ENCODE measurements at regions not wholly inside any gene's neighbourhood (a gene's known extent, or its start where the extent isn't known, plus 50 kb on each side); places are given as distances from the start of the nearest gene placed in this dataset.

DNA sequence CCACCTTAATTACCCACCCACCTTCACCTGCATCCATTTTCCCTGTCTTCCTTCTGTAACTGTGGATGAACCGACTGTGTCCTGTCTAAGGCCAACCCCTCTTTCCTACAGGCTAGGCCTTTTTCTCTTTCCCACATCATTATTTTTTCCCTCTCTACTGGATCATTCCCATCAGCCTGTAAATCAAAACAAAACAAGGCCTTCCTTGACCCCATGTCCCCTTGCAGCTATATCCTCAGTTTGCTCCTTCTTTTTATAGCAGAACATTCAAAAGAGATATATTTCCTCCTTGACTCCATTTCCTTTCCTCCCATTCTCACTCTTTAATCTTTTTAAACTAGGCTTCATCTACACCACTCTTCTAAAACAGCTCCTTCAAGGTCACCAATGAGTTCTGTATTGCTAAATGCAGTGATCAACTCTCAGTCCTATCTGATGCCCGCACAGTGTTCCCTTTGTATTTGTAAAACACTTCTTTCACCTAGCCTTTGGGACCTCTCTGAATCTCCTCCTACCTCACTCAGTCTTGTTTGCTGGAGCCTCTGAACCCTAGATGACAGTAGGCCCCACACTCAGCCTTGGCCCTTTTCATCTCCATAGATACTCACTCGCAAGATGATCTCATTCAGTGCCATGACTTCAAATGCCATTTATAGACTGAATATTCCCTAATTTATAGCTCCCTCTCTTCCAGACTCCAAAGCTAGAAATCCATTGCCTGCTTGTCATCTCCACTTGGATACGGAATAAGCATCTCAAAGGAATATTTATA is 55.7 kb downstream of the CXCR4 start:
- no peak for DNase-seq (ENCODE audit: low read depth in 3 of 3)

DNA sequence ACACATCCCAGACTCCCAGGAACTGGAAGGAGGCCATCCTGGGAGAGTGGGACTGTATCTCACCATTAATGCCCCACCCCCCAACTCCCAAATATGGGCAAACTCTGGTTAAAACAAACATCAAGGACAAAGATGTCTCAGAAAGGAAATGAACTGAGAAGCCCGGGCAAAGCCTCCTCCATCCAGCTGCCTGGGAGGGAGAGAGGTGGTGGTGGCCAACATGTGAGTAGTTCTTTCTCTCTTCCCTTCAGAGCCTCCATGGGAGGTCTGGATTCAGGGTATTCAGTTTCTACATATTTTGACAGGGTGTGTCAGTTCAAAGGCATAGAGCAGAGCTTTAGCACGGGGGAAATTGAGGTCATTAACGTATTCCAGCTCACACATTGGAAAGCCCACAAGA is 57.5 kb downstream of the CXCR4 start:
- DNase-seq (ENCODE audit: low read depth in 3 of 3) = no peak

DNA sequence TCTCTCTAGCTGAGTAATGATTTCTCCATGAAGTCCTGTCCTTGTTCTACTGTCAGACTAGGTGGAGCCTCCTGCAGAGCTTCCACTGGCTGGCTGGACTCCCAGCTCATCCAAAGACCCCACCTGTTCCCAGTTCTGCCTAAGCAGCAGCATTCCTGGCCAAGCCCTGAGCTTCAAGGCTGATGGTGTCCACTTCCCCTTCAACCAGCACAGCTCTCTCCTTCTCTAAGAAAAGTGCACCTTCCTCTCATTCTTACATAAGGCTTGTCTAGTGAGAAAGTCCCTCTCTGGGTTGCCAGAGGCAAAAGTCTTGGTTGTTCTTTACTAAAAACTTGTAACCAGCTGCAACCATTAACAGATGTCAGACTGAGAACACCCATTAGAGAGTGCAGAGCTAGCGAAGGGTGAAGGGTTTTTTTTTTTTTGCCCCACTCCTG is 58.9 kb downstream of the CXCR4 start:
- DNase-seq (ENCODE audit: low read depth in 3 of 3) = no peak

DNA sequence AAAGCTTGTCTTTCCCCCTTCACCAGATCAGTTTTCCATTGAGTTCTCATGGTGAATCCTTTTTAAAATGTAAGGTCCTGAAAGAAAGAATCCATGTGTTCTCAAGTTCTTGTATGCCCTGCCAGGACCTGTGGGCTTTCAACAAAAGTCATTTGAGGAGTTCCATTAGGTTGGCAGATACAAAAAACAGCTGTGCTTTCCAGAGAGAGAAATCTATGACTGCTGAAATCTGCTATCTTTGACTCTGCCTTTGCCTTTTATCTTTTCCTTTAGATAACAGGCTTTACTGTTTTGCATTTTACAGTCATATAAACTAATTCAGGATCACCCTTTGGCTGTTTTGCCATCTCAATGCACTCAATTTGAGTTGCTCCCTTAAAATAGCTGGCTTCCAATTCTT is 59.7 kb downstream of the CXCR4 start:
- DNase-seq (ENCODE audit: low read depth in 3 of 3) = no peak

DNA sequence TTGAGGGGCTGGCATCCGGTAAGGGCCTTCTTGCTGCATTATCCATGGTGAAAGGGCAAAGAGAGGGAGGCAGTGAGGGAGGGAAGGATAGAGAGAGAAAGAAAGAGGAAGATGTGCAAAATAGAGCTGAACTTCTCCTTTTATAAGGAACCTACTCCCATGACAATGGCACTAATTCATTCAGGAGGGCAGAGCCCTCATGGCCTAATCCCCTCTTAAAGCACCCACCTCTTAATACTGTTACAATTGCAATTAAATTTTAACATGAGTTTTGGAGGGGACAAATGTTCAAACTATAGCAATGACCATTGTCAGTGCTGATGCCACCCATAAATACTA is 60.2 kb downstream of the CXCR4 start:
- no peak for DNase-seq (ENCODE audit: low read depth in 3 of 3)

DNA sequence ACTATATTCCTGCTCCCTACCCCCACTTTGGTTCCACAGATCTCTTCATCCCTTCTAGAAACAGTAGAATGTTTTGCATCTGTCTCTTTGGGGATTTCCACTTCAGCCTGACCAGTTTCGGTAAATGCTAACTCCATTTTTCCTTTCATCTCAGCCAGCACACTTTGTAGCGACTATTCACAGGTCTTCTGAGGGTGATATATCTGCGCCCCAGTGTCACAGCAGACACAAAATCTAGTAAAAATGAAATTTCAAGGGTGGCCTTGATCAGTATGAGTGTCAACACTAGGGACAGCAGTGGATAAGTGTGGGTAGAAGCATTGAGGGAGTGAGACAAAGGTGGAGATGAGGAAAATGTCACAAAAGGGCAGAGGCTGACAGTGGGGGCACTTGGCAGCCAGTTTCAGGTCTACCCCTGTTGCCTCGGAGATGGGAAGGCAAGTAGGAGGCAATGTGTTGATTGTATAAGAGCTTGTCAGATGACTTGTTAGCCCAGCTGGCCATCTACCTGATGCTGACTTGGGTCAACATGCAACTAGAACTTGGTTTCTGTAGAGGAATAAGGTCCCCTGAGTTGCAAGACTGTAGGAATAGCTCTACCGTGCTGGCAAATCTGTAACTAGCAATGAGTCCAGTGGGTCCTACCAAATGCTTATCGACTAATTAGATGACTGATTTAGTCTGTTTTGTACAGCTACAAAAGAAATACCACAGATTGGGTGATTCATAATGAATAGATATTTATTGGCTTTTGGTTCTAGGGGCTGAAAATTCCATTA is 60.7 kb downstream of the CXCR4 start:
- peak; percentile 9 to 31 (median 27) for DNase-seq (ENCODE audit: low read depth in 3 of 3)

DNA sequence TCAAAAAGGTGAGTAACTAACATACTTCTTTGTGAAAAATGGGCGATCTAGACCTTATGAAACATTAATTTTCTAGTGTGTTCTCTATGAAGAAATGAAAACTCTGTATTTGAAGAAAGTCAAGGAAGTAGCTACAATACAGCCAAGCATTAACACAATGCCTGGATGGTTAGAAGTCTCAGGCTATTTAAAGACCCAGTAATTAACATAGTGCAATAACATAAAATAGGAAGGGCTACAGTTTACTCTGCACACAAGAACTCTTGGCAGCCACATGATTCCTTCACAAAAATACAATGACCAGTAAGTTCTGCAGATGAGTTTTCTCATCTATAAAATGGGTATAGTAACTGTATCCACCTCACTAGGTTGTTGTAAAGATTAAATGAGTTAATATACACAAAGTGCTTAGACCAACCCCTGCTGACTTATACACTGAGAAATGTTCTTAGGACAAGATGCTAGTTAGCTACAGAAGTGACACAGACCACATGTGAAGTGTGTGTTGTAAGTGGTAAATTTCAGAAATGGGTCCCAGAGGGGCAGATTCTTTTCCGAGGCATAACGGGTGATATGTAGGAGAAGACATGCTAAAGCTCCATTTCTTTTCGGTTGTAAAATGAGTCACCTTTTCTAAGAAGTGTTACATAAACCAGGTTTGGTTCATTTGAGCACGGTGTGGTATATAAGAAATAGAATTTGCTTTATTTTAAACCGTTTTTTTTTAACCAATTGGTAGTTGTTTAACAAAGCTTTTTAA is 61.8 kb downstream of the CXCR4 start:
- no peak for DNase-seq (ENCODE audit: low read depth in 3 of 3)

DNA sequence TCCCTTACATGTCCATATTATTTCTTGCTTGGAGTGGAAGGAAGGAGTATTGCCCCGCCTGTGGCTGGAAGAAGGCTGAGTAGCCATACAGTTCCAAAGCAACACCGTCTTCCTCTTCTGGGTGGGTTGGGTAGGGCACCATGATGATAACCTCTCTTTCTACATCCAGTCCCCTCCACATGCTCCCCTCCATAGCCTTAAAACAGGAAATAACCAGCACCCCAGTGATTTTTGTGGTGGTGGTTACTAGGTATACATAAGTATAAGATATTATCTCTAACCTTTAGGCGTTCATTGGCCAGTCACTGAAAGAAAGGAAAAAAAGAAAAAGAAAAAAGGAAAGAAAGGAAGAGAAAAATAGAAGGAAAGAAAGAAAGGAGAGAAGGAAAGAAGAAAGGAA is 63.1 kb downstream of the CXCR4 start:
- no peak for DNase-seq (ENCODE audit: low read depth in 3 of 3)

DNA sequence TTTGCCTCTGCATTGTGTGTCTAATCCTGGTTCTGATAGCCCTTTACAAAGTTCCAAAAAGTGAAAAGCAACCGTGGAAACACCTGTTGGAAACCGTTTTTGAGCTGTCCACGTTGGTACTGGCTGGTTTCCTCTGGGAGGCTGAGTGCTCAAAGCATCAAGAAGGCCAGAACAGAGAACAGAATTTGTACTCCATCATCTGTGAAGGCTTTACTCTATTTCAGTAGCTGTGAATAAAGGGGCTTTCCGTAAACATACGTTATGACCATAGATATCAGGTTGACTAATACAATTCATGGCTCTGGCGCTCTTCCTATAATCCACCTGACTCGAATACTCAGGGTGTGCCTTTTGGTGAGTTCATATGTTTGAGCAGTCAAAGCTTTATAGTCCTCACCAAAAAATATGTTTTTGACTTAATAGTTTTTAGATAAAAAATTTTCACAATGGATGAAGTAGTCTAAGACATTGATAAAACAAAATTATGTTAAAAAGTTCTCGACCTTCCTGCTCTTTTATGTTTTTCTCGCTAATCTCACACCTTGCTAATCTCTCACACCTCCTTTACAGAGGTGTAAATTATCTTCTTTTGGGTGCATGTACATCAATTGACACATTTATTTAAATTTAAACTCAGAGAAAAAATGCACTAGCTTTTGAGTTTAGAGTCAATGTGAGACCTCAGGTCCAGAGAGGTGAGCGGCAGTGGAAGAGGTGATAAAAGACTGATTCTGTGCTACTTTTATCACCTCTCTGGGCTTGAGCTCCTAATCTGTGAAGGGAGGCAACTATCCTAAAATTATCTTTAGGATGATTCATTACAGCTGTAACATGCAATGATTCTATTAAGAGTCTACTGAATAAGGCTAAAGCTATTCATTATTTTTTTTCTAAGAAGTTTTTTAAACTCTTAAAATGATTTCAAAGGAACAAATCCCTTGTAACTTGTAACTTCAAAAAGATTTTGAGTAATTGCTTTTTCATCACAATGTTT is 65.3 kb downstream of the CXCR4 start:
- no peak for DNase-seq (ENCODE audit: low read depth in 3 of 3)

DNA sequence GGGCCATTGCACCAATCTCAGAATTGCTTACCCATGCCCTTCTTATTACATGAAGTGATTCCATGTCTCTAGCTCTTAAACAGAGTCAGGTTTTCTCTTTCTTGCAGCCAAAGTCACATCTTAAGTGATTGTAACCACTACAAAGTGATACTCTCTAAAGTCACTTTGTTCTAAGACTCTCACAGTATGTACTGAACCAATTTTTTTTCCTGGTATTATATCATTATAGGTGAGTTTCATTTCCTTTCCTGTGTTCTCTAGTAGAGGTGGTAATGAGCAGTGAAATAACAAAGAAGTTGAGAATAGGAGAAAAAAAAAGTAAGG is 66.3 kb upstream of the DARS1 start:
- no peak for DNase-seq (ENCODE audit: low read depth in 3 of 3)

DNA sequence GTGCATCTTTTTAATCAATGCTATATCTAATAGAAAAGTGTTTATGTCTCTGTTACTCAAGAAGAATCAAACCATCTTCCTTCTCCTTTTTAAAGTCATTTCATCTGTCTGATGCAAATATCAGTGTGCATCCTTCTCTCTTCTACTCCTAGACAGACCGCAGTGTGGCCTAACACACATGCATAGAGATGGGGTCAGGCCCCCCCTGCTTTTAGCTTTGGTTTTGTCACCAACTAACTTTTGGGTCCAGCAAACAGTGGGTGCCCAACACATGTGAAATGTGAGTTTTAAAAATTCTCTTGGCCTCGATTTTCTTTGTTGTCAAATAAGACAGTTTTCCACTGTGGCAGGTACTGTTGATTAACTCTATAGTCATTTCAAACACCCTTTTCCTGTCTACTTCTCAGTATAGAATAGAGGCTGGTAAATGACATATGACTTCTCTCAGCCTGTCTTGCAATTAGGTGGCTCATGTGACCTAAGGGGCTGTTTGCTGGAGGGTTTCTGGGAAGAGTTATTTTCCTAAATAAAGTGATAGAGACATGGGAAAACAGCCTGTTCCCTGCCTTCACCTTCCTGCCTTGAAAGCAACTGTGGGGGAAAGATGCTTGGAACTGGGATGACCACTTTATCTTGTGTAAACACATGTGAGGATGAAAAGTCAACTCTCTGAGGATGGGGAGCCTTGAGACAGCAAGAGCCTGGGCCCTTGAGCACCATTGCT is 65.7 kb upstream of the DARS1 start:
- DNase-seq (ENCODE audit: low read depth in 3 of 3) = no peak

DNA sequence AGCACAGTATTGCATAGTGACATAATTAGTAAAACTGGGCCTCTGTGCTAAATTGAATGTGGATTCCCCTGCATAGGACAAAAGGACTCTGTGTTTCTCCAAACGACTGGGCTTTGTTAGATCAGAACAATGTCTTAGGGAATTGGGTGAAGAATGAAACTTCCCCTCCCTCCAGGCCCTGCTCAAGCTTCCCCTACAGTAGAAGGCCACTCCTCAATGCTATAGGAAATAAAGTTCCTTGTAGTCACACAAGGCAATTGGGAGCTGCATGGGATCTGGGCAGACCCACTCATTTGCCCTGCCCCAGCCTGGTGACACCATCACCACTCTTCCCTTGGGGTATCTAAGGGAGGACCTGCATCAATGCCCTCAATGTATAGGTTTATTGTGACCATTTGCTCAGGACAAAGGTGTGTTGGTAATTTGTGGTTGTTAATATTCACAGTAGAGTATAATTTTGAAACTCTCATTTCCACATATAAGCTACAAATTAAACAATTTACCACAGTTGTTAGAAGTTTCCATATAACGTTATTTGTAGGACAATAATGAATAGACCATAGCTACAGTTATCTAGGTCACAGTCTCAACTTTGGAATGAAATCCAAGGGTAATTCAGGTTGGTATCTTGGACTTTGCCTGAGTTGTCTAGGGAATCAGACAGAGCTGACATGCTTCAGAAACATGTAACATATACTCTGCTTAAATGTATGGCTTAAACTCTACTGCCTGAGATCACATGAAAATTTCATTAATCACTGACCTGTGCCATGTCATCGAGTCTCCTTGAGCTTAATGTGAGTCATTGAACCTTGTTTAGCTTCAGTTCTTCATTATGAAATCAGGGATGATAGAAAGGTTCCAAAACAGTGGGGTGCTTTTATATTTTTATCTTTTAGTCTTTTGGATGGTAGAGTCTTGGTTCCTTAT is 64.8 kb upstream of the DARS1 start:
- DNase-seq (ENCODE audit: low read depth in 3 of 3) = no peak

DNA sequence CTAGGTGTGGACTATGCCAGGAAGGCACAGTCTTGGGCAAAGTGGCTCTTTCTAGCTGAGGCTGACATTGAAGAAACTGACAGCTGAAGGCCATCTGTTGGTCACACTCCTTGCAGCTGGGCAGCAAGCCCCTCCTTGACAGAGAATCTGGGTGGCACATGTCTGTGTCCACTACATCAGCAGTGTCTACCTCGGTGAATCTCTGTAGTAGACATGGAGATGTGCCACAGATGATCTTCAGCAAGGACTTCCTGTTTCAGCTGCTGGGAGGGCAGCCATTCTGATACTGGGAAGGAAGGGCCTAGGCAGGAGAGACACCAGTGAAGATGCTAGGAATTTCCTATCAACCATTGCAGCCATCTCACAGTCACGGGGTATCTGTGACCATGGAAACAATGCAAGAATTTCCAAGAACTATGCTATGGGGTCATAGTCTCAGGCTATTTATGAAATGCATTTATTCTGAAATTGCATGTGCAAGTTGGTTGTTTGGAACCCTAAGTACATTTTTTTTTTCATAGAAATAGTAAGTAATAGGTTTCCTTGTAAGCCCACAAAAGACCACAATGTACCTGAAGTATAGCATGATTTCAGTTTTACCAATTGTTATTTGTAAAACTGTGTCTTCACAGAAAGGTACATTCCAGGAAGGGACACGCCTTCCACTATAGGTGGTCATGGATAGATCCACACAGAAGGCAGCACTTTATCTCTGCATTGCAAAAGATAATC is 63.8 kb upstream of the DARS1 start:
- no peak for DNase-seq (ENCODE audit: low read depth in 3 of 3)

DNA sequence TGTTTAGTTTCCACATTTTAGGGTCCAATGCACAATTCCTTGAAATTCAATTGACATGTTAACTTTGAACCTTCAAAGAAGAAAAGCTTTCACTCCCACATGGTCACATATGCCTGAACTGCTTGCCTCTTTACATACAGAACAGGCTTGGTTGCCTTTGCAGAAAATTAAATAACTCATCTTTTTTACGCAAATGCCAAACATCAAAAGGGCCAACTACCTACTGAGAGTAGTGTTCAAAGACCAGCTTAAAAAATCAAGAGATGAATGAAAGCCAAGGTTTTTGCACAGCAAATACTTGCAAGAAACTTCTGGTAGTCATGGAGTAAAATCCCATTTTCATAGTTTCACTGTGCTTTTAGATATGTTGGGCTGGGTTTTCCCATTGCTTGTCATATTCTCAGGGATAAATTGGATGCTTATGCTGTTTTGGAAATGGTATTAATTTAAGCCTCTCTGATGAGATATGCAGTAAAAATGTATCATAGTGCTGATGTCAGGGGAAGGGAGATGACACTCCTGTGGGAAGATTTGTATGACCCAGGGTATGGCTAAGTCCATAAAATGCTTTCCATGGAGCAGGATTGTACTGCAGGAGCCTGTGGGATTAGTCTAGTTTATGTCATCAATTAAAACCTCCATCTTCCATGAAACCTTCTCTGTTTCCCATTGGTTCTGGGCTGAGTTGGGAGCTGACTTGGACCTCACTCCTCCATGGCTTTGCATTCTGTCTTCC is 60.6 kb upstream of the DARS1 start:
- DNase-seq (ENCODE audit: low read depth in 3 of 3) = no peak

DNA sequence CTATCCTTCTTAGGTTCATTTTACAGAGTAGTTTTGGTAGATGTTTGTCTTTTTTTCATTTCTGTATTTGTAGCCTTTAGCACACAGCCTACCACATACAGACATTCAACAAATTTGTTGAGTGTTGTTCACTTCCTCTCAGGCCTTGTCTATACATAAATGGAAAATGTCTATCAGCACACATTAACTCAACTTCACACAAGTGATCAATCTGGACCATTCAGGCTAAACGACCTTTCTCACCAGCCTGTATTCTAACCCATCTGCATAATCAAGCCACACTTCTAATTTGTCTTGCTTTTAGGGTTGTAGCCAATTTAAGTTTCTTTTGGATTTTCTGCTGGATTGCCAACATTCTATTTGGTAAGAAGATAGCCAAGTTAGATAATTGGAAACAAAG is 59.9 kb upstream of the DARS1 start:
- no peak for DNase-seq (ENCODE audit: low read depth in 3 of 3)
